ENCODE measurements at regions not wholly inside any gene's neighbourhood (a gene's known extent, or its start where the extent isn't known, plus 50 kb on each side); places are given as distances from the start of the nearest gene placed in this dataset.
"Not testable (repeated sequence)": the region's sequence is repeated elsewhere in the genome, so short reads cannot be mapped to it uniquely, and the experiment has no call there.

GRCh38 chr5:94097384-94097783 is 356.0 kb upstream of the POU5F2 start:
- not testable (repeated sequence) for TF ChIP-seq POLR2A (IDR thresholded peaks at IDR 0.05; ENCODE audit: low read length); GATA1 (IDR thresholded peaks at IDR 0.05; ENCODE audit: low read depth, low read length)
